Mucosa of stomach (tissue), 1 donor: ENCODE measurements at regions not wholly inside any gene's neighbourhood (a gene's known extent, or its start where the extent isn't known, plus 50 kb on each side); places are given as distances from the start of the nearest gene placed in this dataset.

Experiments used
- H3K27me3 ChIP-seq: one replicate; pipeline ENCODE4 v1.7.0; 2013; ENCODE audit warnings: mild to moderate bottlenecking, low read length; ENCODE audit not compliant: control insufficient read depth, insufficient read depth
- H3K36me3 ChIP-seq: one replicate; pipeline ENCODE4 v1.7.0; 2013; ENCODE audit warnings: low read length; ENCODE audit not compliant: control insufficient read depth, insufficient read depth
- H3K4me1 ChIP-seq: one replicate; pipeline ENCODE4 v1.7.0; 2013; ENCODE audit warnings: mild to moderate bottlenecking, low read length; ENCODE audit not compliant: control insufficient read depth, insufficient read depth
- H3K4me3 ChIP-seq: one replicate; pipeline ENCODE4 v1.7.0; 2013; ENCODE audit warnings: low read length
- H3K9ac ChIP-seq: one replicate; pipeline ENCODE4 v1.7.0; 2013; ENCODE audit warnings: mild to moderate bottlenecking, low read length, moderate library complexity
- H3K9me3 ChIP-seq: one replicate; pipeline ENCODE4 v1.7.0; 2013; ENCODE audit warnings: mild to moderate bottlenecking, low read length, moderate library complexity; ENCODE audit not compliant: control insufficient read depth
- donor health status: Pancreatic carcinoma.

GRCh38 chr22:47923011-47923427 lies 1160.6 kb downstream of the TBC1D22A start:
- Histone ChIP-seq H3K27me3 (no peaks in the 10 kb centered on the region), H3K9me3 (no peaks in the 10 kb centered on the region), H3K4me3 (no peak overlapping the region), H3K4me1 (no peaks in the 10 kb centered on the region), H3K36me3 (no peaks in the 10 kb centered on the region), H3K9ac (no peak overlapping the region)

GRCh38 chr22:47921906-47922305 lies 1159.5 kb downstream of the TBC1D22A start:
- H3K36me3 ChIP-seq = no peaks in the 10 kb centered on the region
- no peaks in the 10 kb centered on the region for H3K4me1 ChIP-seq
- no peaks in the 10 kb centered on the region for H3K9me3 ChIP-seq
- no peak overlapping the region for H3K4me3 ChIP-seq
- no peaks in the 10 kb centered on the region for H3K27me3 ChIP-seq
- no peak overlapping the region for H3K9ac ChIP-seq

GRCh38 chr22:47920380-47920959 lies 1158.0 kb downstream of the TBC1D22A start:
- H3K4me1 ChIP-seq = no peaks in the 10 kb centered on the region
- no peaks in the 10 kb centered on the region for H3K27me3 ChIP-seq
- no peak overlapping the region for H3K9ac ChIP-seq

GRCh38 chr22:47919893-47920292 lies 1157.4 kb downstream of the TBC1D22A start:
- no peaks in the 10 kb centered on the region for H3K27me3 ChIP-seq
- H3K4me1 ChIP-seq = no peaks in the 10 kb centered on the region
- no peaks in the 10 kb centered on the region for H3K36me3 ChIP-seq
- no peak overlapping the region for H3K9ac ChIP-seq
- H3K9me3 ChIP-seq = no peaks in the 10 kb centered on the region
- no peak overlapping the region for H3K4me3 ChIP-seq

More at GRCh38 chr22:47920380-47920959, 1158.0 kb downstream of the TBC1D22A start:
- no peak overlapping the region for H3K4me3 ChIP-seq
- H3K9me3 ChIP-seq = no peaks in the 10 kb centered on the region
- no peaks in the 10 kb centered on the region for H3K36me3 ChIP-seq

GRCh38 chr22:47919001-47919441 lies 1156.6 kb downstream of the TBC1D22A start:
- no peaks in the 10 kb centered on the region for H3K27me3 ChIP-seq
- H3K4me1 ChIP-seq = no peaks in the 10 kb centered on the region
- H3K4me3 ChIP-seq = no peak overlapping the region
- H3K36me3 ChIP-seq = no peaks in the 10 kb centered on the region
- H3K9me3 ChIP-seq = no peaks in the 10 kb centered on the region
- no peak overlapping the region for H3K9ac ChIP-seq

GRCh38 chr22:47918276-47918921 lies 1155.9 kb downstream of the TBC1D22A start:
- no peaks in the 10 kb centered on the region for H3K36me3 ChIP-seq
- H3K4me1 ChIP-seq = no peaks in the 10 kb centered on the region
- no peak overlapping the region for H3K4me3 ChIP-seq
- H3K9me3 ChIP-seq = no peaks in the 10 kb centered on the region
- no peaks in the 10 kb centered on the region for H3K27me3 ChIP-seq
- H3K9ac ChIP-seq = no peak overlapping the region

- H3K9me3 ChIP-seq = no peaks in the 10 kb centered on the region
- no peaks in the 10 kb centered on the region for H3K36me3 ChIP-seq
- H3K9ac ChIP-seq = no peak overlapping the region
- no peaks in the 10 kb centered on the region for H3K4me1 ChIP-seq
- H3K4me3 ChIP-seq = no peak overlapping the region
- no peaks in the 10 kb centered on the region for H3K27me3 ChIP-seq
Measured at GRCh38 chr22:47914481-47915097, 1152.1 kb downstream of the TBC1D22A start.

- H3K9ac ChIP-seq = no peak overlapping the region
- no peaks in the 10 kb centered on the region for H3K36me3 ChIP-seq
- no peaks in the 10 kb centered on the region for H3K4me1 ChIP-seq
- H3K4me3 ChIP-seq = no peak overlapping the region
- H3K9me3 ChIP-seq = no peaks in the 10 kb centered on the region
- H3K27me3 ChIP-seq = no peaks in the 10 kb centered on the region
Measured at GRCh38 chr22:47902646-47903180, 1140.3 kb downstream of the TBC1D22A start.

GRCh38 chr22:47901911-47902310 lies 1139.5 kb downstream of the TBC1D22A start:
- no peaks in the 10 kb centered on the region for H3K36me3 ChIP-seq
- H3K27me3 ChIP-seq = no peaks in the 10 kb centered on the region
- no peaks in the 10 kb centered on the region for H3K4me1 ChIP-seq
- no peak overlapping the region for H3K9ac ChIP-seq
- no peak overlapping the region for H3K4me3 ChIP-seq
- no peaks in the 10 kb centered on the region for H3K9me3 ChIP-seq

- no peaks in the 10 kb centered on the region for H3K9me3 ChIP-seq
- no peak overlapping the region for H3K9ac ChIP-seq
- no peaks in the 10 kb centered on the region for H3K36me3 ChIP-seq
- no peaks in the 10 kb centered on the region for H3K27me3 ChIP-seq
- H3K4me1 ChIP-seq = no peaks in the 10 kb centered on the region
- no peak overlapping the region for H3K4me3 ChIP-seq
Measured at GRCh38 chr22:47899894-47900293, 1137.4 kb downstream of the TBC1D22A start.

GRCh38 chr22:47898946-47899345 lies 1136.5 kb downstream of the TBC1D22A start:
- no peaks in the 10 kb centered on the region for H3K36me3 ChIP-seq
- no peaks in the 10 kb centered on the region for H3K27me3 ChIP-seq
- no peak overlapping the region for H3K9ac ChIP-seq
- H3K9me3 ChIP-seq = no peaks in the 10 kb centered on the region
- no peaks in the 10 kb centered on the region for H3K4me1 ChIP-seq
- no peak overlapping the region for H3K4me3 ChIP-seq

GRCh38 chr22:47891609-47892008 lies 1129.2 kb downstream of the TBC1D22A start:
- H3K4me3 ChIP-seq = no peak overlapping the region
- no peaks in the 10 kb centered on the region for H3K9me3 ChIP-seq
- H3K9ac ChIP-seq = no peak overlapping the region
- H3K36me3 ChIP-seq = no peaks in the 10 kb centered on the region
- no peaks in the 10 kb centered on the region for H3K4me1 ChIP-seq
- no peaks in the 10 kb centered on the region for H3K27me3 ChIP-seq
